ENCODE measurements at regions not wholly inside any gene's neighbourhood (a gene's known extent, or its start where the extent isn't known, plus 50 kb on each side); places are given as distances from the start of the nearest gene placed in this dataset.
"Not testable (repeated sequence)": the region's sequence is repeated elsewhere in the genome, so short reads cannot be mapped to it uniquely, and the experiment has no call there.

GRCh38 chr3:177359593-177360357 lies 162.5 kb upstream of the TBL1XR1 start:
- Histone ChIP-seq H3K36me3 (ENCODE audit: insufficient read depth, low read length) (no peaks in the 10 kb centered on the region), H3K9me3 (ENCODE audit: low read depth, low read length) (no peaks in the 10 kb centered on the region), H3K27ac (peak overlapping the region; percentile 97), H3K9ac (ENCODE audit: insufficient read length) (peak overlapping the region; percentile 76), H3K4me3 (peak overlapping the region; percentile 90)
- DNase-seq (ENCODE audit: low read depth, low spot score): peak; percentile 98
- TF ChIP-seq EZH2 (IDR thresholded peaks at IDR 0.05) (no peak), FOXP2 (optimal IDR thresholded peaks at IDR 0.05; ENCODE audit: control extremely low read depth, extremely low read length, insufficient read depth) (peak; percentile 94), POLR2AphosphoS5 (IDR thresholded peaks at IDR 0.05; ENCODE audit: borderline replicate concordance, low read depth, low read length) (peak; percentile 67)

- peak overlapping the region; percentile 97 for H3K27ac ChIP-seq
- H3K9me3 ChIP-seq (ENCODE audit: low read depth, low read length): no peaks in the 10 kb centered on the region
- TF ChIP-seq POLR2AphosphoS5 (IDR thresholded peaks at IDR 0.05; ENCODE audit: borderline replicate concordance, low read depth, low read length): no peak
- TF ChIP-seq FOXP2 (optimal IDR thresholded peaks at IDR 0.05; ENCODE audit: control extremely low read depth, extremely low read length, insufficient read depth): no peak
- no peak for DNase-seq (ENCODE audit: low read depth, low spot score)
- no peaks in the 10 kb centered on the region for H3K36me3 ChIP-seq (ENCODE audit: insufficient read depth, low read length)
- H3K4me3 ChIP-seq: peak overlapping the region; percentile 90
- H3K9ac ChIP-seq (ENCODE audit: insufficient read length): peak overlapping the region; percentile 76
These were observed 164.0 kb upstream of the TBL1XR1 start for GRCh38 chr3:177361081-177361938.

GRCh38 chr3:177362626-177363025 lies 165.3 kb upstream of the TBL1XR1 start:
- Histone ChIP-seq H3K9ac (ENCODE audit: insufficient read length) (no peak overlapping the region), H3K36me3 (ENCODE audit: insufficient read depth, low read length) (no peaks in the 10 kb centered on the region), H3K9me3 (ENCODE audit: low read depth, low read length) (no peaks in the 10 kb centered on the region), H3K4me3 (no peak overlapping the region), H3K27ac (no peak overlapping the region)
- TF ChIP-seq EZH2 (IDR thresholded peaks at IDR 0.05) (no peak), POLR2AphosphoS5 (IDR thresholded peaks at IDR 0.05; ENCODE audit: borderline replicate concordance, low read depth, low read length) (no peak), FOXP2 (optimal IDR thresholded peaks at IDR 0.05; ENCODE audit: control extremely low read depth, extremely low read length, insufficient read depth) (no peak)
- no peak for DNase-seq (ENCODE audit: low read depth, low spot score)

GRCh38 chr3:177364236-177364635 lies 167.0 kb upstream of the TBL1XR1 start:
- TF ChIP-seq FOXP2 (optimal IDR thresholded peaks at IDR 0.05; ENCODE audit: control extremely low read depth, extremely low read length, insufficient read depth): no peak
- TF ChIP-seq EZH2 (IDR thresholded peaks at IDR 0.05): no peak
- TF ChIP-seq POLR2AphosphoS5 (IDR thresholded peaks at IDR 0.05; ENCODE audit: borderline replicate concordance, low read depth, low read length): no peak
- Histone ChIP-seq H3K9ac (ENCODE audit: insufficient read length) (no peak overlapping the region), H3K36me3 (ENCODE audit: insufficient read depth, low read length) (no peaks in the 10 kb centered on the region), H3K4me3 (no peak overlapping the region), H3K27ac (no peak overlapping the region), H3K9me3 (ENCODE audit: low read depth, low read length) (no peaks in the 10 kb centered on the region)
- DNase-seq (ENCODE audit: low read depth, low spot score): no peak

- H3K36me3 ChIP-seq (ENCODE audit: insufficient read depth, low read length); H3K27ac ChIP-seq; DNase-seq (ENCODE audit: low read depth, low spot score); H3K9me3 ChIP-seq (ENCODE audit: low read depth, low read length); H3K4me3 ChIP-seq; H3K9ac ChIP-seq (ENCODE audit: insufficient read length): not testable (repeated sequence)
These were observed 168.0 kb upstream of the TBL1XR1 start for GRCh38 chr3:177365294-177365693.

DNA sequence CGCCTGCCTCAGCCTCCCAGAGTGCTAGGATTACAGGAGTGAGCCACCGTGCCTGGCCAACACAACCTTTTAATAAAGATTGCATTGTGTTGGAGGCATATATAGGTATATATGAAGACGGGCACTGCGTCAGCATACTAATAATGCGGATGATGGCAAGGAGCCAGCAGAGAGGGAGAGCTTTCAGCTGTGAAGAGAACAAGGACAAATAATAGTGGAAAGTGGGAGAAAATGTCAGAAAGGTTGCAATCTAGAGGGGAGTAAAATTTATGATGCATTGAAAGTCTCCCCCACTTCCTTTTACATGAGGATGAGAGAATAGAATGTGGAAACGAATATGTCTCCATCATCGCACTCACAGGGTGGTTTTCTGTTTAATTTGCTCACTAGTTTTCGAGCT lies 170.5 kb upstream of the TBL1XR1 start:
- no peaks in the 10 kb centered on the region for H3K36me3 ChIP-seq (ENCODE audit: insufficient read depth, low read length)
- H3K9me3 ChIP-seq (ENCODE audit: low read depth, low read length): no peaks in the 10 kb centered on the region
- DNase-seq (ENCODE audit: low read depth, low spot score): no peak

GRCh38 chr3:177370246-177370822 lies 173.1 kb upstream of the TBL1XR1 start:
- H3K27ac ChIP-seq: no peak overlapping the region
- no peak for DNase-seq (ENCODE audit: low read depth, low spot score)
- no peaks in the 10 kb centered on the region for H3K9me3 ChIP-seq (ENCODE audit: low read depth, low read length)
- H3K9ac ChIP-seq (ENCODE audit: insufficient read length): no peak overlapping the region
- TF ChIP-seq FOXP2 (optimal IDR thresholded peaks at IDR 0.05; ENCODE audit: control extremely low read depth, extremely low read length, insufficient read depth) (no peak), EZH2 (IDR thresholded peaks at IDR 0.05) (no peak), POLR2AphosphoS5 (IDR thresholded peaks at IDR 0.05; ENCODE audit: borderline replicate concordance, low read depth, low read length) (no peak)
- H3K4me3 ChIP-seq: no peak overlapping the region
- H3K36me3 ChIP-seq (ENCODE audit: insufficient read depth, low read length): no peaks in the 10 kb centered on the region

More for the DNA sequence above, 170.5 kb upstream of the TBL1XR1 start:
- Histone ChIP-seq H3K9ac (ENCODE audit: insufficient read length) (no peak overlapping the region), H3K4me3 (no peak overlapping the region), H3K27ac (no peak overlapping the region)
- TF ChIP-seq FOXP2 (optimal IDR thresholded peaks at IDR 0.05; ENCODE audit: control extremely low read depth, extremely low read length, insufficient read depth): no peak
- no peak for TF ChIP-seq POLR2AphosphoS5 (IDR thresholded peaks at IDR 0.05; ENCODE audit: borderline replicate concordance, low read depth, low read length)
- no peak for TF ChIP-seq EZH2 (IDR thresholded peaks at IDR 0.05)

GRCh38 chr3:177371146-177371545 lies 173.9 kb upstream of the TBL1XR1 start:
- no peak overlapping the region for H3K9ac ChIP-seq (ENCODE audit: insufficient read length)
- no peak overlapping the region for H3K27ac ChIP-seq
- no peak overlapping the region for H3K4me3 ChIP-seq
- H3K9me3 ChIP-seq (ENCODE audit: low read depth, low read length): no peaks in the 10 kb centered on the region
- TF ChIP-seq EZH2 (IDR thresholded peaks at IDR 0.05) (no peak), POLR2AphosphoS5 (IDR thresholded peaks at IDR 0.05; ENCODE audit: borderline replicate concordance, low read depth, low read length) (no peak), FOXP2 (optimal IDR thresholded peaks at IDR 0.05; ENCODE audit: control extremely low read depth, extremely low read length, insufficient read depth) (no peak)
- DNase-seq (ENCODE audit: low read depth, low spot score): no peak
- no peaks in the 10 kb centered on the region for H3K36me3 ChIP-seq (ENCODE audit: insufficient read depth, low read length)

Data from SK-N-MC (cell line).